ENCODE measurements at regions not wholly inside any gene's neighbourhood (a gene's known extent, or its start where the extent isn't known, plus 50 kb on each side); places are given as distances from the start of the nearest gene placed in this dataset.
A peak's percentile ranks its signal among the peaks of the same experiment; 100 is the strongest.

DNA sequence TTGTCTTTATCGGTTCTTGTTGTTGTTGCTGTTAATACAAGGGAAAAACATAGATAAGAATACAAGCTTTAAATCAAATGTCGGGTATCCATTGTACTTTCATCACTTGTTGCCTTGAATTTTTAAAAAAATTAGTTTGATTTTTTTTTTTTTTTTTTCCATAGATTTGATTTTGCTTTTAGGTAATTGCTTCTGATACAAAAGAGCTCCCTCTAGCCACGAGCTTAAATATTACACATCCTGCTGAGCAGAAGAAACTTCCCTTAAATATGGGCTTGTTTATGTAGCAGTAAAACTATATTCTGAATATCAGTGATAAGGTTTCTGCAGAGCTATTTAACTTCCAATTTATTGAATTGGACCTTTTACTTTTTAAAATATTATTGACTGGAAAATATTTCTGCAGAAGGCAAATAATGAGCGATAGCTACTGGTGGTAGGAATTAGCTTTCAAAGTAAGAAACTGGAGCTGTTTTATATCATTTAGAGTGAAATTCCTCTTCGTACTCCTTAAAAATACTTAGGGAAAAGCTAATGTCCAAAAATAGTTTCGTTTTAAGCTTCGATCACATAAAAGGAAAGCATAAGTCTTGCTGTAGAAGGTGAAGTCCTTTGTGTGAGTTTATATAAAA lies 216.9 kb downstream of the POLR1F start:
- in situ Hi-C loops (cut with MboI; ENCODE audit: low pct_unique_long_range_greater_than_20kb, low sequenced_read_pairs, unreplicated experiment) = no loop called here
- DNase-seq (ENCODE audit: low spot score) = peak; percentile 11
- TF ChIP-seq, protein P1, sequence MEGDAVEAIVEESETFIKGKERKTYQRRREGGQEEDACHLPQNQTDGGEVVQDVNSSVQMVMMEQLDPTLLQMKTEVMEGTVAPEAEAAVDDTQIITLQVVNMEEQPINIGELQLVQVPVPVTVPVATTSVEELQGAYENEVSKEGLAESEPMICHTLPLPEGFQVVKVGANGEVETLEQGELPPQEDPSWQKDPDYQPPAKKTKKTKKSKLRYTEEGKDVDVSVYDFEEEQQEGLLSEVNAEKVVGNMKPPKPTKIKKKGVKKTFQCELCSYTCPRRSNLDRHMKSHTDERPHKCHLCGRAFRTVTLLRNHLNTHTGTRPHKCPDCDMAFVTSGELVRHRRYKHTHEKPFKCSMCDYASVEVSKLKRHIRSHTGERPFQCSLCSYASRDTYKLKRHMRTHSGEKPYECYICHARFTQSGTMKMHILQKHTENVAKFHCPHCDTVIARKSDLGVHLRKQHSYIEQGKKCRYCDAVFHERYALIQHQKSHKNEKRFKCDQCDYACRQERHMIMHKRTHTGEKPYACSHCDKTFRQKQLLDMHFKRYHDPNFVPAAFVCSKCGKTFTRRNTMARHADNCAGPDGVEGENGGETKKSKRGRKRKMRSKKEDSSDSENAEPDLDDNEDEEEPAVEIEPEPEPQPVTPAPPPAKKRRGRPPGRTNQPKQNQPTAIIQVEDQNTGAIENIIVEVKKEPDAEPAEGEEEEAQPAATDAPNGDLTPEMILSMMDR (IDR thresholded peaks at IDR 0.05; ENCODE audit: extremely low read depth, insufficient read depth, missing control alignments) = peak; percentile 55

DNA sequence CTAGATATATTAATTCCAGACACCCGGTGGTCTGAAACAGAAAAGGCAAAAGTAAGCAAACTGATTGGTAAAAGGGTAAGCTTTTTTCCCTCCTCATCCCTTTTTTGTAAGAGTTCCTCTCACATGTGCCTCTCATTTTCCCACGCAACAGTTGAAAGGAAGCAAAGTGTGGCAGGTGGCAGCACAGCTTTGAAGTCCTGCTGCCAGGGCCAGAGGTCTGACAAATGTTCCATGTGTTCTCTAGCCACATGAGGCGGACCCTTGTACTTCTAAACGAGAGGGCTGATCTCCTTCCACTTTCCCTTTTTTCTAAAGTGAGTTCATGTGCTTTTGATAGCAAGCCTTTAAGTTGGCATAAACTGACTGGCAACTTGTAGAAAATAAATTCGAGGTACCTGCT lies 217.5 kb downstream of the POLR1F start:
- TF ChIP-seq, protein P1 (IDR thresholded peaks at IDR 0.05; ENCODE audit: extremely low read depth, insufficient read depth, missing control alignments) = no peak
- in situ Hi-C loops (cut with MboI; ENCODE audit: low pct_unique_long_range_greater_than_20kb, low sequenced_read_pairs, unreplicated experiment) = no loop called here
- no peak for DNase-seq (ENCODE audit: low spot score)

DNA sequence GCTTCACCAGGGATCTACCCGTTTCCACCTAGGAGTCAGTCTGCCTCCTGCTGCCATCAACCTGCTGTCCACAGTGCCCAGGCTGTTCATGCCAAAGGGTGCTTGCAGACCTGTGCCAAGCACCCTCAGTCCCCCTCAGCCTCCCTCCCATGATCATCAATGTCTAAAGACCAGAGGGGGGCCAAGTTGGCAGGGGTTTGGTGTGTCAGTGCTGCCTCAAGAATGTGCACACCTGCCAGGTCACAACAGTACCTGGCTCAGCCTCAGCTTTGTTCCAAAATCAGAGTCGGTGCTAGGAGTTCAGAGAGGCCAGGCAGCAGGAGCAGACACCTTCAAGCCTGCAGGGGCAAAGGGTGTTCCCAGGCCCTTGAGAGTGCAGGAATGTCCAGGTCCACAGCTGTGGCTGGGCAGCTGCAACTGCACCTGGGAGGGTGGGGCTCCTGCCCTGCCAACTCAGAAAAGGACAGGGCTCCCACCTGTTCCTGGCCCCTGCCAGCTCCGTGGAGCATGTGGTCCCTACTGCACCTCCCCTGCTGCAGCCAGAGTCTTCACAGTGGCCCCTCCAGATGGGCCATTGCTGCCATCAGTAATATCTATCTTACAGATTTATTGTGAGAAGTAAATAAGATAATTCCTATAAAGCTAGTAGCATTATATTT lies 219.5 kb downstream of the POLR1F start:
- in situ Hi-C loops (cut with MboI; ENCODE audit: low pct_unique_long_range_greater_than_20kb, low sequenced_read_pairs, unreplicated experiment) = no loop called here
- DNase-seq (ENCODE audit: low spot score) = no peak
- TF ChIP-seq, protein P1 (IDR thresholded peaks at IDR 0.05; ENCODE audit: extremely low read depth, insufficient read depth, missing control alignments) = no peak

DNA sequence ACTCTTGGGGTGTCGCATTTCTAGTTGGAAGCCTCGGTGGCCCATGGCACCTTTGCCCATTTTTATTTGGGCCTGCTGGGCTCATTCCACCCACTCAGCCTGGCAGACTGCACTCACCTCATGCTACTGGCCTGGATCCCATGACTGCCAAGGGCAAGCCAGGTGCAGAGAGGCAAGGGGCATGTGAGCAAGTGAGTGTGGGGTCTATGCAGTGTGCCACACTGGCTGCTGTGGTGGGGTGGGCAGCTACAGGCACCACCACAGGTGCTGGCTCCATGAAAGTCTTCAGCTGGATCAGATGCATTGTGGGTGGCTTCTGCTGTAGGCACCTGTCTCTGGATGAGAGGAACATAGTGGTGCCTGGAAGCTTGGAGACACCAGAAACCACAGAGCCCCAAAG lies 220.8 kb downstream of the POLR1F start:
- TF ChIP-seq, protein P1 (IDR thresholded peaks at IDR 0.05; ENCODE audit: extremely low read depth, insufficient read depth, missing control alignments) = no peak
- DNase-seq (ENCODE audit: low spot score) = no peak
- in situ Hi-C loops (cut with MboI; ENCODE audit: low pct_unique_long_range_greater_than_20kb, low sequenced_read_pairs, unreplicated experiment) = no loop called here

DNA sequence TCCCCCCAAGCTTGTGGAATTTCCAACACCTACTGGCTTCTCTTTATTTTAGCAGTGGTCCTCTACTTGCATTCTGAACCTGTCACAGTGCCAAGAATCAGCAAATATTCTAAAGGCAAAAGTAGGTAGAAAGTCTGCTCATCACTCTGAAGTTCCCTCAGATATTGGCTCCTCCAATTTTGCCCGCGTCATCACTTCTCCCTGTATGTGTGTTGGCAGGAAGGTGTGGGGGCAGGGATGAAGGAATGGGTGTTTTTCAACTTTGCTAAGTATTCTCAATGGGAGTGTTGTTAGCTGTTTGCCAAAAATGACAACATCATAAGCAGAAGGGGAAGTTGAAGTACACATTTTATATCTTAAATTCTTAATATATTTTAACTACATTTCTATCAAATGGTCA lies 226.2 kb downstream of the POLR1F start:
- DNase-seq (ENCODE audit: low spot score) = no peak
- in situ Hi-C loops (cut with MboI; ENCODE audit: low pct_unique_long_range_greater_than_20kb, low sequenced_read_pairs, unreplicated experiment) = no loop called here
- TF ChIP-seq, protein P1 (IDR thresholded peaks at IDR 0.05; ENCODE audit: extremely low read depth, insufficient read depth, missing control alignments) = no peak

DNA sequence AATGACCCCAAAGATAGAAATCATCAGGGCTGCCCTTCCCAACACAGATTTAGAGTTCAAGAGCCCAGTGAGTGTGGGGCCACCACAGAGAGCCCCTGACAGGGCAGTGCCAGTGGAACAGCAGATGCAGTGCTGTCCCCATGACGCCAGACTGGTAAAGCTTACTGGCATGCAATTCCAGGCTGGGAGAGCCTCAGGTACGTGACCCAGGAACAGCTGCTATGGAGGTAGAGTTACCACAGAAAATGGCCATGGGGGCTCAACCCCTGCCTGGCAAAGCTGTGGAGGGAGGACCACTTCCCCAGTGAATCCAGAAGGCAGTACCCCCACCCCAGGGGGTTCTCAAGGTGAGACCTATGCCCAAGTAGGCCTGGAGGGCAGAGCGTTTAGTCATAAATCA lies 228.5 kb downstream of the POLR1F start:
- in situ Hi-C loops (cut with MboI; ENCODE audit: low pct_unique_long_range_greater_than_20kb, low sequenced_read_pairs, unreplicated experiment) = no loop called here

More for the DNA sequence above, 228.5 kb downstream of the POLR1F start:
- TF ChIP-seq, protein P1 (IDR thresholded peaks at IDR 0.05; ENCODE audit: extremely low read depth, insufficient read depth, missing control alignments) = no peak
- no peak for DNase-seq (ENCODE audit: low spot score)

All from GM13977 (cell line).